CD4-positive, alpha-beta T cell treated with Interleukin-1 beta for 1 hour (primary cell): ENCODE measurements at regions not wholly inside any gene's neighbourhood (a gene's known extent, or its start where the extent isn't known, plus 50 kb on each side); places are given as distances from the start of the nearest gene placed in this dataset.
"Not testable (repeated sequence)": the region's sequence is repeated elsewhere in the genome, so short reads cannot be mapped to it uniquely, and the experiment has no call there.

Experiments used
- DNase-seq, 2 donors: peaks; one replicate each; pipeline ENCODE4 v3.0.0-alpha.2; 2020 to 2022

DNA sequence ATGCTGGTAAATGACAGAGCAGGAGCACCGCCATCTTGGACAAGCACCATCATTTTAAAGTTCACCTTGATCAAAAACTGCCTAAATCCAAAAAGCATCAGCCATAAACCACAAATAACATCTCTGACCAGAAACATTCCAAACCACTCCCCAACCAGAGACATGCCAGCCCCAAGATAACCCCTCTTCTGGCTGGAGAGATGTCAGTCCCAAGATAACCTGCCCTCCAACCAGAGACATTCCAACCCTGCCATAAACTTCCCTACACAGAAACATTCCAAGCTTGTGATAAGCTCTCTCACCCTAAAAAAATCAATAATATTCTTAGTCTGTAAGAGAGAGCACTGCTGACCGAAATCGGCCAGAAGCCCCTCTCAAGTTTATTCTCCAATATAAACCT, 659.3 kb downstream of the XPNPEP1 start:
- DNase-seq: no peak

- no peak for DNase-seq
Observed at GRCh38 chr10:109261231-109261630, 662.1 kb downstream of the XPNPEP1 start.

DNA sequence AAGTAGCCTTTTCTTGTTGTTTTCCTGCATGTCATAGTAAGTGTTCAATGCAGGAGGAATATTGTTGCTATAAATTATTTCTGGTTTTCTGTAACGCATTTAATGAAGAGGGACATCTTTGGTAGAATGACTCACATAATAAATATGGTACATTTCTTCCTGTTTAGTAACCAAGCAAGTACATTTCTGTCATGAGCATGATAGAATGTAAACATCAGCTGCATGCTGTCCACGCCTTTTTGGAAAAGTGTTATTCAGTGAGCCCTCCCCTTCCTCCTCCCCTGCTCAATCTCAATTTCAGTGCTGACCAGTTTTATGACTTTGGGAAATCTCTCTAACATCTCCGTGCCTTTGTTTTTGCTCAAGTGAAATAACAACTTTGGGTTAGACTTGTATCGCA, 664.0 kb downstream of the XPNPEP1 start:
- DNase-seq: no peak

DNA sequence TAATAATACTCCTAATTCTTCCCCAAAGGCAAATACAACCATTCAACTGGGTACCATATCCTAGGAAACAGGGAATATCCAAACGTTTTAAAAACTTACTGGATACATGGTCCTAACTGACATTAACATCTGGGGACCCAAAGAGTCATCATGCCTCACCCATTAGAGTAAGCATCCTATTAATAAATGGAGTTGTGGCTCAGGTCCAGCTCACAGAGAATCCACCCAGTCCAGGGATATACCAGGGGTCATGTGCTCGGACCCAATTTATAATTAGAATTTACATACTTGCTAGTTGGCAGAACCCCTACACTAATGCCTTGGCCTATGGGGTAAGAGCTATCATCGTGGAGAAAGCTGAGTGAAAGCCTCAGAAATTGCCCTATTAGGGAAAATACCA, 670.0 kb downstream of the XPNPEP1 start:
- no peak for DNase-seq

- no peak for DNase-seq
Observed at GRCh38 chr10:109250152-109250551, 673.2 kb downstream of the XPNPEP1 start.

GRCh38 chr10:109247814-109248213, 675.5 kb downstream of the XPNPEP1 start:
- DNase-seq: no peak

DNA sequence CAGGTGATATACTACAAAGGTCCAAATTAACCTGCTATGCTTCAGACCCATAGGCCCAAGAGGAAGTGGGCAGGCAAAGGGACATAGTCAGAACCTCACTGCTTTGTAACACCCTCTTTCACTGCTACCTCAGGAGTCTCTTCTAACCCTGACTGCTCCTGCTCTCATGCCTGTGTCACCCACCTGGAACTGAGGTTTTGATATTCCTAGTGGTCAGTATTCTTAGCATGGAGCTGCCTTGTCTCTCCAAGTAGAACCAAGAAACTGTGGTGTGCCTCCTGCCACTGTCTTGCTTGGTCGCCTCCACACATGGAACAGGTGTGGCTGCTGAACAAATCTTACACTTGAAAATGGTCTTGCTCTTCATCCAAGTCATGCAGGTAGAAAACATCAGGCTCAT, 677.5 kb downstream of the XPNPEP1 start:
- DNase-seq: no peak

- DNase-seq: no peak
Observed at GRCh38 chr10:109239371-109239770, 683.9 kb downstream of the XPNPEP1 start.

- DNase-seq: no peak
Observed at GRCh38 chr10:109237682-109238081, 685.6 kb downstream of the XPNPEP1 start.

- DNase-seq: no peak
Observed at GRCh38 chr10:109237050-109237449, 686.3 kb downstream of the XPNPEP1 start.

DNA sequence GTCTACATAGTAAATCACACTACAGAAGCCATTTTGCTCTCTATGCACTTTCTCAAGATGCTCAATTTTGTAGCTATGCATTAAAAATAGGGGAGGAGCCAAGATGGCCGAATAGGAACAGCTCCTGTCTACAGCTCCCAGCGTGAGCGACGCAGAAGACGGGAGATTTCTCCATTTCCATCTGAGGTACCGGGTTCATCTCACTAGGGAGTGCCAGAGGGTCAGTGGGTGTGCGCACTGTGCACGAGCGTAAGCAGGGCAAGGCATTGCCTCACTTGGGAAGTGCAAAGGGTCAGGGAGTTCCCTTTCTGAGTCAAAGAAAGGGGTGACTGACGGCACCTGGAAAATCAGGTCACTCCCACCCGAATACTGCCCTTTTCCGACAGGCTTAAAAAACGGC, 699.8 kb downstream of the XPNPEP1 start:
- DNase-seq: not testable (repeated sequence)

DNA sequence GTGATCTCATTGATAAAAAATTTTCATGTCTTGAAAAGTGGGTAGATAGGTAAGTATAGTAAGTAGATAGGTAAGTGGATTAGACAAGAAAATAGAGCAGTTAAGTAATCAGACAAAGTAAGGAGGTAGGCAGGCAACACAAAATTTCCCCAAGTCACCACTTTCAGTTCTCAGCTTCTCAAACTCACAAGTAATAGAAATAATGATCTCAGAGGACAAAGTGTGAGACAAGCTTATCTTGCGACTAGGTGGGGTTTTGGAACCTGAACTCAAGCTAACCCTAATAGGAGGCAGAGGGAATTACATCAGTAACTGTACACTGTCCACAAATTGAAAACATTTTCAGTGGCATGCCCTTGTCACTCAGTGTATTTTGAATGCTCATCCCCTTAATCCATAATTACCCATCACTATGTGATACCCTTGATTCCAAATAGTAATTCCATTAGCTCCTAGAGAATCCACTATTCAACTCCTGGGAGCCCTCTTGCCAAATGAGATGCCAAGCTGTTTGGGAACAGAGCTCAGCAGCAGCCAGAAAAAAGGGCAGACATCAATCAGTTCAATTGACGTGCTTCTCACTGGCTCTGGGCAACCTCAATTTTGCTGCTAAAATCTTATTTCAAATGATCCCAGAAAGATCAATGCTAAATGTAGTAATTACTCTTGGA, 703.2 kb downstream of the XPNPEP1 start:
- no peak for DNase-seq

- no peak for DNase-seq
Observed at GRCh38 chr10:109218207-109218606, 705.1 kb downstream of the XPNPEP1 start.

- no peak for DNase-seq
Observed at GRCh38 chr10:109215291-109216075, 707.8 kb downstream of the XPNPEP1 start.

DNA sequence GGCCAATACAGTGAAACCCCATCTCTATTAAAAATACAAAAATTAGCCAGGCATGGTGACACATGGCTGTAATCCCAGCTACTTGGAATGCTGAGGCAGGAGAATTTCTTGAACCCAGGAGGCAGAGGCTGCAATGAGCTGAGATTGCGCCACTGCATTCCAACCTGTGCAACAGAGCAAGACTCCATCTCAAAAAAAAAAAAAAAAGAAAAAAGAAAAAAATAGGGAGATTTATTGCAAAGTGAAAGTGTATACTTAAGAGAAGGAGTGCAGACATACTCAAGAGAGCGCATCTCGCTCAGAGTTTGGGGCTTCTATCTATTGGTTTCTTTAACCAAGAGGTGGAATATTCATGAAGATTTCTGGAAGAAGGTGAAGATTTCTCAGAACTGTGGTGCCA, 708.4 kb downstream of the XPNPEP1 start:
- DNase-seq: not testable (repeated sequence)

- DNase-seq: no peak
Observed at GRCh38 chr10:109207361-109207760, 716.0 kb downstream of the XPNPEP1 start.

DNA sequence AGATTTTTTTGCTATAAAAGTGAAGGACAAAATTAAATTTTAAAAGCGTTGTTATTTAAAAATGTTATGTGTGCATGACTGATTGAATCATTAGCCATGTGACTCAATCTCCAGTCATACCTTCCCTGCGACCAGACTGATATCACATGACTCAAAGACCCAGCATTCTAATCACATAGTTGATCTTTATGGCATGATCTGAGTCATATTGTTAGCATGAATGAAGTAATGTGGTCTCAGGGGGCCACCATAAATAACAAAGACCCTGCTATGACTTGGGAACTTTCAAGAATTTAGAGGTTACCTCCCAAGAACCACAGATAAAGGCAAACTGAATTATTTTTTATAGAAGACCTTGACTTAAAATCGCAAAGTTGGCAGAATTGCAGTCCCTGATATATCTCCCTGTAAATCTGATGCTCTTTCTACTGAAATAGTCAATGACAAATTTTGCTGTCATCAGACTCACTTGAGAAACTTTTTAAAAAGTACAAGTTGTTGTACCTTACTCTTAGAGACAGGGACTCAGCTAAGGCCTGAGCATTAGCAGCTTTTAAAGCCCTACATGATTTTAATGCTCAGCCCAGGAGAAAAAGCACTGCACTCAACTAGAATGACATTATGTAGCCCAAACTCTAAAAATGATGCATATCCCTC, 717.3 kb downstream of the XPNPEP1 start:
- no peak for DNase-seq

DNA sequence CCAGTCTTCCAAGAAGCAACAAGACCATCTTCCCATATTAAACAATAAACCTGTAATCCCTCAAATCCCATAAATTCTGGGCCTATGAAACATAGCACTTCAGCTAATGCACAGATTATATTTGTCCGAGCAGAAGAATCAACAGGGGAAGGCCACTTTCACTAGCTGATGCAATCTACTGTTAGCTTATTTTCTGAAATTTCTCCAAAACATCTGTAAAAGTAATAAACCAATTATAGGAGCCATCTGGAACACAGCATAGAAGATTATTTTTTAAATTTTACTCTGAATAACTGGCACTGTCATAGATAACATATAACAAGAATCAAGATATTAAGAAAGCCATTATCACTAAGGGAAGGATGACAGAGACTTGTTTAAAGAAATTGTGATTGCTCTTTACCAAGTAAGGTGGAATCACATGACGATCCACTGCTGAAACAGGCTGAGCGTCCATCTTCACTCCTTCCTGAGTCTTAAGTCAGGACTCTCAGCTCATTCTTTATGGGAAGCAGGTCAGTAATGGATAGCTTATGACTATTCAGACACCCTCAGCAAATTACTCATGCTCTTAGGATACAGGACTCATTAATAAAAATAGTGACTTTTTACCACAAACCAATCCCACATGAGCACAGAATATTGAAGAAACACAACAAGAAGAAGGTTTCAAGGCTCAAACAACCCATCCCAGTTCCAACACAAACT, 719.5 kb downstream of the XPNPEP1 start:
- DNase-seq: no peak

GRCh38 chr10:109202111-109202510, 721.2 kb downstream of the XPNPEP1 start:
- DNase-seq: no peak

DNA sequence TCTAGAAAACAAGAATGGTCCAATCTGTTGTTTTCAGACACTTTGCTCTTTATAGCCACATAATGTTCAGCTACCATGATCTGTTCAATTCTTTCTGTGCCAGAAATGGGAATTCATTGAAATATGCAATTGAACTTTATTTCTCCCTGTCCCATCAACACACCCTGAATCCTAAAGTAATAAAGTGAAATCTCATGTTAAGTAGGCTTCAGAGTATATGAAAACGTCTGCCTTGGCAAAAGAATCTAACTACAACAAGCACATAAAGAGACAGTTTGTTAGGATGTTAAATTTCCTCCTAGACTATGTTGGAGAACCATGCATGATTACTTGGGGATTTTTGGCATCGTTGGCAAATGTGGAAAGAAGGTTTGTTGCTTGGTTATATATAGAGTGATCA, 722.7 kb downstream of the XPNPEP1 start:
- no peak for DNase-seq

GRCh38 chr10:109191823-109192222, 731.5 kb downstream of the XPNPEP1 start:
- no peak for DNase-seq

GRCh38 chr10:109191341-109191740, 732.0 kb downstream of the XPNPEP1 start:
- DNase-seq: no peak

GRCh38 chr10:109187677-109188076, 735.6 kb downstream of the XPNPEP1 start:
- DNase-seq: no peak
